ENCODE measurements at regions not wholly inside any gene's neighbourhood (a gene's known extent, or its start where the extent isn't known, plus 50 kb on each side); places are given as distances from the start of the nearest gene placed in this dataset.

GRCh38 chr7:128171-129080 is 63.9 kb upstream of the FAM20C start:
- Histone ChIP-seq H3K4me3 (no peak overlapping the region), H3K27ac (no peak overlapping the region), H3K4me1 (peaks cover 21% of the 10 kb centered on the region), H3K9me3 (no peaks in the 10 kb centered on the region), H3K27me3 (ENCODE audit: low read depth) (no peaks in the 10 kb centered on the region), H3K36me3 (no peaks in the 10 kb centered on the region)
- TF ChIP-seq CTCF (IDR thresholded peaks at IDR 0.05) = no peak
- DNase-seq (no peak), ATAC-seq (no peak)
- intact Hi-C loops (cut with DNase I) = no loop called here

- DNase-seq = no peak
- ATAC-seq = peak in 1 of 2 donors; percentile 31
- Histone ChIP-seq H3K27me3 (ENCODE audit: low read depth) (peaks cover 3% of the 10 kb centered on the region), H3K4me3 (no peak overlapping the region), H3K36me3 (no peaks in the 10 kb centered on the region), H3K4me1 (peaks cover 21% of the 10 kb centered on the region), H3K9me3 (no peaks in the 10 kb centered on the region), H3K27ac (peak overlapping the region; percentile 31)
- no peak for TF ChIP-seq CTCF (IDR thresholded peaks at IDR 0.05)
- intact Hi-C loops (cut with DNase I) = no loop called here
These were observed 62.8 kb upstream of the FAM20C start for GRCh38 chr7:129366-130221.

DNA sequence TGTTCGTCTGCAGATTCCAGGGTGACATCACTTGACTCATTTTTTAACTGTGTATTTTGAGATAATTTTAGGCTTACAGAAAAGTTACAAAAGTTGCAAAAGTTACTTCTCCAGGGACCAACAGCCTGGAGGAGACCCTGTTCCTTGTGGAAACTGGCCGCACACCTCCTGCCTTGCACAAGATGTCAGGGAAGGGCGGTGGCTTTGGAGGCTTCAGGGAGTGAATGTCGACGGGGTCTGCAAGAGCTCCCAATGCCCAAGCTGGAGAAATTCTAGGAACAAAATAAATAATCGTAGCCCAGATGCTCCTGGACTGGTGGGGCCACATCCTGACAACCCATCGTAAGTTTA is 62.2 kb upstream of the FAM20C start:
- TF ChIP-seq CTCF (IDR thresholded peaks at IDR 0.05) = no peak
- intact Hi-C loops (cut with DNase I) = no loop called here
- H3K4me1 ChIP-seq = peaks cover 21% of the 10 kb centered on the region
- DNase-seq (no peak), ATAC-seq (no peak)
- no peaks in the 10 kb centered on the region for H3K36me3 ChIP-seq
- no peaks in the 10 kb centered on the region for H3K9me3 ChIP-seq
- H3K4me3 ChIP-seq = no peak overlapping the region
- H3K27me3 ChIP-seq (ENCODE audit: low read depth) = peaks cover 3% of the 10 kb centered on the region
- H3K27ac ChIP-seq = no peak overlapping the region

GRCh38 chr7:130875-131780 is 61.2 kb upstream of the FAM20C start:
- no peaks in the 10 kb centered on the region for H3K36me3 ChIP-seq
- H3K4me1 ChIP-seq = peaks cover 21% of the 10 kb centered on the region
- no peak overlapping the region for H3K4me3 ChIP-seq
- H3K9me3 ChIP-seq = no peaks in the 10 kb centered on the region
- intact Hi-C loops (cut with DNase I) = no loop called here
- no peak for DNase-seq
- H3K27me3 ChIP-seq (ENCODE audit: low read depth) = peaks cover 3% of the 10 kb centered on the region
- peak overlapping the region; percentile 24 for H3K27ac ChIP-seq
- no peak for TF ChIP-seq CTCF (IDR thresholded peaks at IDR 0.05)
- ATAC-seq = no peak

All from lower lobe of right lung (tissue), 2 donors.